HL-60 (cell line): ENCODE measurements at regions not wholly inside any gene's neighbourhood (a gene's known extent, or its start where the extent isn't known, plus 50 kb on each side); places are given as distances from the start of the nearest gene placed in this dataset.

Experiments used
- GABPA ChIP-seq: IDR thresholded peaks from 2 replicates; pipeline ENCODE4 v1.6.1; 2012; ENCODE audit warnings: low read depth
- POLR2AphosphoS5 ChIP-seq: IDR thresholded peaks from 2 replicates; pipeline ENCODE4 v1.6.1; 2012; ENCODE audit warnings: low read depth
- SPI1 ChIP-seq: IDR thresholded peaks from 2 replicates; pipeline ENCODE4 v1.6.1; 2012; ENCODE audit warnings: low read depth, mild to moderate bottlenecking, borderline replicate concordance
- TF ChIP-seq, protein P1 (sequence below): IDR thresholded peaks from one replicate; pipeline ENCODE4 v1.5.1; 2011; ENCODE audit warnings: low read length, control low read depth, inconsistent platforms; ENCODE audit not compliant: insufficient read depth

GRCh38 chr5:164672205-164672604, 1166.8 kb downstream of the MAT2B start:
- TF ChIP-seq, protein P1, sequence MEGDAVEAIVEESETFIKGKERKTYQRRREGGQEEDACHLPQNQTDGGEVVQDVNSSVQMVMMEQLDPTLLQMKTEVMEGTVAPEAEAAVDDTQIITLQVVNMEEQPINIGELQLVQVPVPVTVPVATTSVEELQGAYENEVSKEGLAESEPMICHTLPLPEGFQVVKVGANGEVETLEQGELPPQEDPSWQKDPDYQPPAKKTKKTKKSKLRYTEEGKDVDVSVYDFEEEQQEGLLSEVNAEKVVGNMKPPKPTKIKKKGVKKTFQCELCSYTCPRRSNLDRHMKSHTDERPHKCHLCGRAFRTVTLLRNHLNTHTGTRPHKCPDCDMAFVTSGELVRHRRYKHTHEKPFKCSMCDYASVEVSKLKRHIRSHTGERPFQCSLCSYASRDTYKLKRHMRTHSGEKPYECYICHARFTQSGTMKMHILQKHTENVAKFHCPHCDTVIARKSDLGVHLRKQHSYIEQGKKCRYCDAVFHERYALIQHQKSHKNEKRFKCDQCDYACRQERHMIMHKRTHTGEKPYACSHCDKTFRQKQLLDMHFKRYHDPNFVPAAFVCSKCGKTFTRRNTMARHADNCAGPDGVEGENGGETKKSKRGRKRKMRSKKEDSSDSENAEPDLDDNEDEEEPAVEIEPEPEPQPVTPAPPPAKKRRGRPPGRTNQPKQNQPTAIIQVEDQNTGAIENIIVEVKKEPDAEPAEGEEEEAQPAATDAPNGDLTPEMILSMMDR: no peak
- TF ChIP-seq GABPA: no peak
- no peak for TF ChIP-seq POLR2AphosphoS5
- TF ChIP-seq SPI1: no peak
